ENCODE measurements at regions not wholly inside any gene's neighbourhood (a gene's known extent, or its start where the extent isn't known, plus 50 kb on each side); places are given as distances from the start of the nearest gene placed in this dataset.

DNA sequence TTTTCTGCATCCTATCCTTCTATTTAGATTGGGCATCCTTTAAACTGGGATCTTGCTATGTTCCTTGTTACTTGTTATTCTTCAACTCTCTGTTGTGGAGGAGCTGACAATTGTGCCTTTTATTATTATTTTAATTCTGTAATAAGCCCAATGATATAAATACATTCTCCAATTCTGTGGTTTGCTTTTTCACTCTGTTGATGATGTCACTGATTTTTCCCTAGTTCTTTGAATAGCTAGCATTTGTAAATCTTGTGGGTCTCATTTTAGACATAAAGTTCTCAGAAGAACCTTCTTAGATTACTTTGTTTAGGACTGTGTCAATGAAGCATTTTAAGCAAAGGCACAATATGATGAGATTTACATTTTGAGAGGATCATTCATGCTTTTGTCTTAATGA lies 79.5 kb upstream of the SLC8A1 start:
- no peak for DNase-seq (ENCODE audit: low read depth in 2 of 2)
- TF ChIP-seq, protein P1, sequence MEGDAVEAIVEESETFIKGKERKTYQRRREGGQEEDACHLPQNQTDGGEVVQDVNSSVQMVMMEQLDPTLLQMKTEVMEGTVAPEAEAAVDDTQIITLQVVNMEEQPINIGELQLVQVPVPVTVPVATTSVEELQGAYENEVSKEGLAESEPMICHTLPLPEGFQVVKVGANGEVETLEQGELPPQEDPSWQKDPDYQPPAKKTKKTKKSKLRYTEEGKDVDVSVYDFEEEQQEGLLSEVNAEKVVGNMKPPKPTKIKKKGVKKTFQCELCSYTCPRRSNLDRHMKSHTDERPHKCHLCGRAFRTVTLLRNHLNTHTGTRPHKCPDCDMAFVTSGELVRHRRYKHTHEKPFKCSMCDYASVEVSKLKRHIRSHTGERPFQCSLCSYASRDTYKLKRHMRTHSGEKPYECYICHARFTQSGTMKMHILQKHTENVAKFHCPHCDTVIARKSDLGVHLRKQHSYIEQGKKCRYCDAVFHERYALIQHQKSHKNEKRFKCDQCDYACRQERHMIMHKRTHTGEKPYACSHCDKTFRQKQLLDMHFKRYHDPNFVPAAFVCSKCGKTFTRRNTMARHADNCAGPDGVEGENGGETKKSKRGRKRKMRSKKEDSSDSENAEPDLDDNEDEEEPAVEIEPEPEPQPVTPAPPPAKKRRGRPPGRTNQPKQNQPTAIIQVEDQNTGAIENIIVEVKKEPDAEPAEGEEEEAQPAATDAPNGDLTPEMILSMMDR (IDR thresholded peaks at IDR 0.05; ENCODE audit: low read depth, low read length): no peak
- H3K4me3 ChIP-seq (replicated peaks in 1 of 2; ENCODE audit: low read depth in 2 of 2, low read length in 2 of 2): no peak overlapping the region

DNA sequence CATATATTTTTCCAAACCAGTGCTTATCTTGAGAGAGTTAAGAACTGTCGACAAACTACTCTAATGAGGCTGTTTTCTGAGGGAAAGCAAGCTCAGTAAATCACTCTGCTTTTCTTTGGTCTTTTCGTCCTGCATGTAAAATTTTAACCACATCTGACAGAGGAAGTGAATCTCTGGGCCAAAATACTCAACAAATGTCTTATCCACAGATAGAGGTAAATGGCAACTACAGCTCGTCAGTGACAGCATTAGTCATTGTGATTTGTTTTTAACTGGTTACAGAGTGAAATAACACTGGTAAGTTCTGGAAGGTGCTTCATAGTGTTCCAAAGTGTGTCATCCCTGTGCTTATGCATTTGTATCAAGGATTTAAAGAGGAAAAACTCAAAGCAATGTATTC lies 82.6 kb upstream of the SLC8A1 start:
- DNase-seq (ENCODE audit: low read depth in 2 of 2): no peak
- TF ChIP-seq, protein P1 (IDR thresholded peaks at IDR 0.05; ENCODE audit: low read depth, low read length): no peak
- H3K4me3 ChIP-seq (replicated peaks in 1 of 2; ENCODE audit: low read depth in 2 of 2, low read length in 2 of 2): no peak overlapping the region

GRCh38 chr2:40535972-40536371 lies 84.1 kb upstream of the SLC8A1 start:
- TF ChIP-seq, protein P1 (IDR thresholded peaks at IDR 0.05; ENCODE audit: low read depth, low read length): no peak
- DNase-seq (ENCODE audit: low read depth in 2 of 2): no peak
- no peak overlapping the region for H3K4me3 ChIP-seq (replicated peaks in 1 of 2; ENCODE audit: low read depth in 2 of 2, low read length in 2 of 2)

GRCh38 chr2:40540026-40540425 lies 88.1 kb upstream of the SLC8A1 start:
- TF ChIP-seq, protein P1 (IDR thresholded peaks at IDR 0.05; ENCODE audit: low read depth, low read length): no peak
- DNase-seq (ENCODE audit: low read depth in 2 of 2): no peak
- no peak overlapping the region for H3K4me3 ChIP-seq (replicated peaks in 1 of 2; ENCODE audit: low read depth in 2 of 2, low read length in 2 of 2)

DNA sequence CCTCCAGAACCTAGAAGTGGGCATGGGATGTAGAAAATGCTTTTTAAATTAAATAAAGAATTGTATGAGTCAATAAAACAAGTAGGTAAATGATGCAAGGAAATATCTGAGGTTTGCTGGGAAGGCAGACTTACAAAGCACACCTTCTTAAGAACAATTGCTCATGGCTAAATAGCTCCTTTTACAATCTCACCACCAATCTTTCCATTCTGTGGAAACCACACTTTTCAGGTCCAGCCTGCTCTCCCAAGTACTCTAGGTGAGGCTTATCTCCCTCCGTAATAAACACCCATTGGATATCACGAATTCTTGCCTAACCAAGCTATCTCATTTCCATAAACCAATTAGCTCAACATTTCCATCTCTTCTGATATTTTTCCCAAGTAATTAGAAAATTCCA lies 91.5 kb upstream of the SLC8A1 start:
- TF ChIP-seq, protein P1 (IDR thresholded peaks at IDR 0.05; ENCODE audit: low read depth, low read length): no peak
- no peak for DNase-seq (ENCODE audit: low read depth in 2 of 2)
- no peak overlapping the region for H3K4me3 ChIP-seq (replicated peaks in 1 of 2; ENCODE audit: low read depth in 2 of 2, low read length in 2 of 2)

DNA sequence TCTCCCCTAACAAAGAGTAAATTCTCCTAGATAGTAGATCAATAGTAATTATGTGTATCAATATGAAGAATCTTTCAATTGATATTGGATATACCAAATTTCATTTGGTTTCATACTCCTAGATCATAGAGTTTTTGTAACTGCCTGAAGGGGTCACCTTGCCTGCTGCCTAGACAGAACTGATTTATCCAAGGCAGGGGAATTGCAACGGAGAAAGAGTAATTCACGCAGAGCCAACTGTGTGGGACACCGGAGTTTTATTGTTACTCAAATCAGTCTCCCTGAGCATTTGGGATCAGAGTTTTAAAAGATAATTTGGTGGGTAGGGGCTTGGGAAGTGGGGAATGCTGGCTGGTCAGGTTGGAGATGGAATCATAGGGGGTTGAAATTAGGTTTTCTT lies 92.2 kb upstream of the SLC8A1 start:
- no peak overlapping the region for H3K4me3 ChIP-seq (replicated peaks in 1 of 2; ENCODE audit: low read depth in 2 of 2, low read length in 2 of 2)
- TF ChIP-seq, protein P1 (IDR thresholded peaks at IDR 0.05; ENCODE audit: low read depth, low read length): no peak
- no peak for DNase-seq (ENCODE audit: low read depth in 2 of 2)

DNA sequence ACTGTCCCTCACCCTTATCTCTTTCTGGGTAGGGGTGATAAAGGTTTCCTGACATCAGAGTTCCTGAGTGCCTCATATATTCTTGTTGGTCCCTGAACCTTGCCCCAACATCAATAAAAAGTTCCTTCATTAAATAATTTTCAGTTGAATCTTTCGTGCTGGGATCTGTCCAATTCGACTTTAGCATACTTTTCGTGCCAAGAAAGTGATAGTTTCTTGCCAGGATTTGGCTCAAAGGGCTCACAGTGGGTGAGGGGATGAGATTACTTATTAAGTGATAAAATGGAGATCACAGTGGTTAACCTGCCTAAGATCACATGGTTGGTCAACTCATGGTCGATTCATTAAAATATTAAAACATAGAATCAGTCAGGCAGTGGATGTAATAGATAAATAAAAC lies 93.8 kb upstream of the SLC8A1 start:
- no peak overlapping the region for H3K4me3 ChIP-seq (replicated peaks in 1 of 2; ENCODE audit: low read depth in 2 of 2, low read length in 2 of 2)
- TF ChIP-seq, protein P1 (IDR thresholded peaks at IDR 0.05; ENCODE audit: low read depth, low read length): no peak
- no peak for DNase-seq (ENCODE audit: low read depth in 2 of 2)

Measured in cardiac fibroblast (primary cell).